Activated CD8-positive, alpha-beta T cell treated with anti-CD3 and anti-CD28 coated beads, Interleukin-2, amount 10 ng/mL, durations not matched to agents 7 days and 5 days (primary cell): ENCODE measurements at regions not wholly inside any gene's neighbourhood (a gene's known extent, or its start where the extent isn't known, plus 50 kb on each side); places are given as distances from the start of the nearest gene placed in this dataset.
"Not testable (repeated sequence)": the region's sequence is repeated elsewhere in the genome, so short reads cannot be mapped to it uniquely, and the experiment has no call there.

Source experiments
- ATAC-seq: fragments of 150-1000 bp; cut with Tn5 transposase; one replicate; pipeline ENCODE4 v1.10.0; 2021; ENCODE audit warnings: moderate library complexity
- CTCF ChIA-PET: fragments of 350-600 bp; sonication (Branson Sonifier 250); formaldehyde crosslinking; loops from one replicate; lab custom pipeline; 2021; ENCODE audit warnings: antibody characterized with exemption; lab: Charles Lee
- POLR2A ChIA-PET: fragments of 350-600 bp; sonication (Branson Sonifier 250); formaldehyde crosslinking; loops from one replicate; lab custom pipeline; 2021; ENCODE audit warnings: antibody characterized with exemption; lab: Charles Lee
- DNase-seq: peaks from one replicate; pipeline ENCODE4 v3.0.0-alpha.2; 2020
- H3K27ac Mint-ChIP-seq: one replicate; pipeline ENCODE4 v1.8.0; 2021; ENCODE audit warnings: mild to moderate bottlenecking, mixed read lengths
- H3K27me3 Mint-ChIP-seq: one replicate; pipeline ENCODE4 v1.8.0; 2021; ENCODE audit warnings: low read depth, mixed read lengths
- H3K36me3 Mint-ChIP-seq: one replicate; pipeline ENCODE4 v1.8.0; 2021; ENCODE audit warnings: low read depth, mixed read lengths
- H3K4me1 Mint-ChIP-seq: one replicate; pipeline ENCODE4 v1.8.0; 2021; ENCODE audit warnings: low read depth, mixed read lengths
- H3K4me3 Mint-ChIP-seq: one replicate; pipeline ENCODE4 v1.8.0; 2021; ENCODE audit warnings: mild to moderate bottlenecking, mixed read lengths
- H3K9me3 Mint-ChIP-seq: one replicate; pipeline ENCODE4 v1.8.0; 2022; ENCODE audit warnings: mixed read lengths; ENCODE audit not compliant: insufficient read depth

- no peaks in the 10 kb centered on the region for H3K9me3 Mint-ChIP-seq
- ChIA-PET POLR2A (no interaction called here), CTCF (no interaction called here)
- H3K27ac Mint-ChIP-seq = no peak overlapping the region
- no peaks in the 10 kb centered on the region for H3K4me1 Mint-ChIP-seq
- H3K36me3 Mint-ChIP-seq = no peaks in the 10 kb centered on the region
- no peak for DNase-seq
- ATAC-seq = no peak
- peaks cover 4% of the 10 kb centered on the region for H3K27me3 Mint-ChIP-seq
- H3K4me3 Mint-ChIP-seq = no peak overlapping the region
Measured at GRCh38 chr21:15208786-15209185, 144.0 kb upstream of the NRIP1 start.

DNA sequence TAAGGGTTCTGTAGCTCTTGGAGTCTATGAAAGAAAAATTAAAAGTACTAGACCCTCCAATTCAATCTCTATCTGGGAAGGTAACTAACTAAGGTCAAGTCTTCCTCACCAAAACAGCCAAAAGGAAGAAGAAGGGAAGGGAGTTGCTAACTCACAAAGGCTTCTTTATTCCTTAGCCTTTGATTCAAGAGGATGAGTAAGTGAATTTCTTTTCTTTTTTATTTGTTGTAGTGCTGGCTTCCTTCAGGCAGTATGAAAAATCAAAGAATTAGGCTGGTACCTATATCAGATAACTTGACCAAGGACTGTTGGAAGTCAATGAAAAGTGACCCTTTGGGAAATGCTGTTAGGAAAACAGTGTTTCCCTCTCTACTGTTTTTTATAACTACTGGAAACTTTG lies 144.4 kb upstream of the NRIP1 start:
- H3K36me3 Mint-ChIP-seq = no peaks in the 10 kb centered on the region
- ChIA-PET POLR2A (no interaction called here), CTCF (no interaction called here)
- ATAC-seq (no peak), DNase-seq (no peak)
- H3K9me3 Mint-ChIP-seq = no peaks in the 10 kb centered on the region
- H3K4me3 Mint-ChIP-seq = no peak overlapping the region
- H3K27me3 Mint-ChIP-seq = peaks cover 3% of the 10 kb centered on the region
- no peak overlapping the region for H3K27ac Mint-ChIP-seq
- no peaks in the 10 kb centered on the region for H3K4me1 Mint-ChIP-seq

DNA sequence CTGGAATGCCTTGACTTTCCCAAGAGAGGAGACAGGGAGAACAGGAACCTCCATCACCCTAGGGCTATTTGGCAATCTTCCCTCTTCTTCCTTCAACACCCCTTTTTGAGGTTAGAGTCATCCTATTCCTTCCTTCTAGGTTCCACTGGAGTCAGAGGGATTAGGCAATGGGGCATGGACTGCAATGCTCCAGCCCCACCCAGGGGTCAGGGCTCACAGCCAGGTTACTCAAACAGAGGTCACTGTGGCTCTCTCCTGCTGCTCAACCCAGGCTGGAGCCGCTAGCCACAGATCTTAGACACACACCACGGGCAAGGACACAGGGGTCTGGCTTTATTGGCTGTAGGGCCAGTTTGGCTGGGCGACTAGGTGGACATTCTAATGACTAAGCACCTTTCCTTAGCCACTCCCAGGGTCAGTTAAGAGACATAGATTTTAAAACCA lies 145.5 kb upstream of the NRIP1 start:
- Mint-ChIP-seq H3K9me3 (no peaks in the 10 kb centered on the region), H3K27ac (no peak overlapping the region), H3K27me3 (peaks cover 3% of the 10 kb centered on the region), H3K36me3 (no peaks in the 10 kb centered on the region), H3K4me3 (no peak overlapping the region), H3K4me1 (no peaks in the 10 kb centered on the region)
- ChIA-PET POLR2A (no interaction called here), CTCF (no interaction called here)
- no peak for DNase-seq
- no peak for ATAC-seq

- no peak overlapping the region for H3K4me3 Mint-ChIP-seq
- POLR2A ChIA-PET = no interaction called here
- peaks cover 3% of the 10 kb centered on the region for H3K27me3 Mint-ChIP-seq
- H3K27ac Mint-ChIP-seq = no peak overlapping the region
- no peaks in the 10 kb centered on the region for H3K36me3 Mint-ChIP-seq
- H3K9me3 Mint-ChIP-seq = no peaks in the 10 kb centered on the region
- no peak for DNase-seq
- H3K4me1 Mint-ChIP-seq = no peaks in the 10 kb centered on the region
- ATAC-seq = no peak
- CTCF ChIA-PET = no interaction called here
Measured at GRCh38 chr21:15211491-15212133, 146.8 kb upstream of the NRIP1 start.

GRCh38 chr21:15212206-15212605 lies 147.4 kb upstream of the NRIP1 start:
- Mint-ChIP-seq H3K4me3 (no peak overlapping the region), H3K27ac (no peak overlapping the region), H3K36me3 (no peaks in the 10 kb centered on the region), H3K9me3 (no peaks in the 10 kb centered on the region), H3K27me3 (peaks cover 3% of the 10 kb centered on the region), H3K4me1 (no peaks in the 10 kb centered on the region)
- DNase-seq (no peak), ATAC-seq (no peak)
- ChIA-PET POLR2A (no interaction called here), CTCF (no interaction called here)

- DNase-seq, ATAC-seq, H3K27me3 Mint-ChIP-seq, H3K27ac Mint-ChIP-seq, H3K4me1 Mint-ChIP-seq, H3K9me3 Mint-ChIP-seq, H3K4me3 Mint-ChIP-seq, CTCF ChIA-PET, H3K36me3 Mint-ChIP-seq, POLR2A ChIA-PET: not testable (repeated sequence)
Measured at GRCh38 chr21:15218476-15218875, 153.7 kb upstream of the NRIP1 start.

- no peaks in the 10 kb centered on the region for H3K27me3 Mint-ChIP-seq
- POLR2A ChIA-PET = no interaction called here
- H3K4me1 Mint-ChIP-seq = no peaks in the 10 kb centered on the region
- H3K9me3 Mint-ChIP-seq = no peaks in the 10 kb centered on the region
- H3K36me3 Mint-ChIP-seq = no peaks in the 10 kb centered on the region
- no peak overlapping the region for H3K27ac Mint-ChIP-seq
- CTCF ChIA-PET = no interaction called here
- ATAC-seq (no peak), DNase-seq (no peak)
- H3K4me3 Mint-ChIP-seq = no peak overlapping the region
Measured at GRCh38 chr21:15219039-15219438, 154.2 kb upstream of the NRIP1 start.

- DNase-seq = no peak
- CTCF ChIA-PET = no interaction called here
- H3K27me3 Mint-ChIP-seq = no peaks in the 10 kb centered on the region
- POLR2A ChIA-PET = no interaction called here
- H3K4me1 Mint-ChIP-seq = no peaks in the 10 kb centered on the region
- ATAC-seq = no peak
- H3K4me3 Mint-ChIP-seq = no peak overlapping the region
- no peaks in the 10 kb centered on the region for H3K36me3 Mint-ChIP-seq
- H3K27ac Mint-ChIP-seq = no peak overlapping the region
- no peaks in the 10 kb centered on the region for H3K9me3 Mint-ChIP-seq
Measured at GRCh38 chr21:15219894-15220293, 155.1 kb upstream of the NRIP1 start.

- H3K27me3 Mint-ChIP-seq = no peaks in the 10 kb centered on the region
- no peak for DNase-seq
- H3K27ac Mint-ChIP-seq = no peak overlapping the region
- CTCF ChIA-PET = no interaction called here
- ATAC-seq = no peak
- POLR2A ChIA-PET = no interaction called here
- H3K36me3 Mint-ChIP-seq = no peaks in the 10 kb centered on the region
- no peak overlapping the region for H3K4me3 Mint-ChIP-seq
- H3K4me1 Mint-ChIP-seq = no peaks in the 10 kb centered on the region
- no peaks in the 10 kb centered on the region for H3K9me3 Mint-ChIP-seq
Measured at GRCh38 chr21:15221799-15222386, 157.1 kb upstream of the NRIP1 start.

DNA sequence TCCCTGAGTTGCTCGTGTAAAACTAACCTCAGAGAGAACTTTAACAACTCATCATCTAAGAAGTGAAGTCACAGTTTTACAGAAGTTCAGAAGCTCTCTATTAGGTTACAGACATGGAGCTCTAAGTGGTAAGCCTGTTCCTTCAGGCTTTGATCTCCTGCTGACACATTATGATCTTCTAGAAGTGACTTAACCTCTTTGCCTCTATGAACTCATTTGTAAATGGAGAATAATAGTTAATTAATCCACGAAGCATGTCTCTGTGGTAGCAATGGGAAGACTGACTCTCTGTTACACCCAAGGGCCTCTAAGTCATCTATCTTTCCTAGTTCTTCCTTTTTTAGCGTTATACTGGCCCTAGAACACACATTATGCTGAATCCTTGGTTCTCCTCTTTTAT lies 157.9 kb upstream of the NRIP1 start:
- POLR2A ChIA-PET = no interaction called here
- ATAC-seq (no peak), DNase-seq (no peak)
- H3K27ac Mint-ChIP-seq = no peak overlapping the region
- no peak overlapping the region for H3K4me3 Mint-ChIP-seq
- CTCF ChIA-PET = interaction anchor here (0.7 kb wide), 1 partner anchor 79 kb away, joined by 3 read pairs; no protein-coding TSS in a partner anchor
- H3K9me3 Mint-ChIP-seq = no peaks in the 10 kb centered on the region
- no peaks in the 10 kb centered on the region for H3K36me3 Mint-ChIP-seq
- no peaks in the 10 kb centered on the region for H3K27me3 Mint-ChIP-seq
- no peaks in the 10 kb centered on the region for H3K4me1 Mint-ChIP-seq

- CTCF ChIA-PET = no interaction called here
- Mint-ChIP-seq H3K27me3 (no peaks in the 10 kb centered on the region), H3K9me3 (no peaks in the 10 kb centered on the region), H3K36me3 (no peaks in the 10 kb centered on the region), H3K27ac (no peak overlapping the region), H3K4me1 (no peaks in the 10 kb centered on the region), H3K4me3 (no peak overlapping the region)
- POLR2A ChIA-PET = no interaction called here
- DNase-seq (no peak), ATAC-seq (no peak)
Measured at GRCh38 chr21:15224346-15225086, 159.7 kb upstream of the NRIP1 start.

- Mint-ChIP-seq H3K4me3 (no peak overlapping the region), H3K27me3 (no peaks in the 10 kb centered on the region), H3K27ac (no peak overlapping the region), H3K36me3 (no peaks in the 10 kb centered on the region), H3K4me1 (no peaks in the 10 kb centered on the region), H3K9me3 (no peaks in the 10 kb centered on the region)
- ATAC-seq (no peak), DNase-seq (no peak)
- CTCF ChIA-PET = no interaction called here
- POLR2A ChIA-PET = no interaction called here
Measured at GRCh38 chr21:15227919-15228318, 163.1 kb upstream of the NRIP1 start.
